GM23248 (cell line): ENCODE measurements at regions not wholly inside any gene's neighbourhood (a gene's known extent, or its start where the extent isn't known, plus 50 kb on each side); places are given as distances from the start of the nearest gene placed in this dataset.
A peak's percentile ranks its signal among the peaks of the same experiment; 100 is the strongest.

Source experiments
- DNase-seq: peaks from one replicate; pipeline ENCODE4 v3.0.0-alpha.2; 2015
- H2AFZ ChIP-seq: fragments of 200-600 bp; sonication (generic); 2 replicates; pipeline ENCODE4 v1.6.1; 2016; ENCODE audit warnings: antibody characterized with exemption
- H3F3A ChIP-seq: fragments of 200-600 bp; sonication (generic); 2 replicates; pipeline ENCODE4 v1.6.1; 2016; ENCODE audit warnings: mild to moderate bottlenecking, antibody characterized with exemption, mixed run types; ENCODE audit not compliant: insufficient read depth
- H3K27ac ChIP-seq: fragments of 200-600 bp; sonication (generic); 2 replicates; pipeline ENCODE4 v1.5.1; 2016; ENCODE audit warnings: mild to moderate bottlenecking
- H3K27me3 ChIP-seq: fragments of 200-600 bp; sonication (generic); replicated peaks from 2 replicates; pipeline ENCODE4 v1.6.1; 2016; ENCODE audit warnings: mild to moderate bottlenecking; ENCODE audit not compliant: insufficient read depth
- H3K36me3 ChIP-seq: fragments of 200-600 bp; sonication (generic); 2 replicates; pipeline ENCODE4 v1.6.1; 2016; ENCODE audit warnings: low read depth, mild to moderate bottlenecking
- H3K4me1 ChIP-seq: fragments of 200-600 bp; sonication (generic); 2 replicates; pipeline ENCODE4 v1.6.1; 2016; ENCODE audit warnings: mild to moderate bottlenecking; ENCODE audit not compliant: insufficient read depth
- H3K4me2 ChIP-seq: fragments of 200-600 bp; sonication (generic); one replicate; pipeline ENCODE4 v1.6.1; 2016; ENCODE audit warnings: mild to moderate bottlenecking; ENCODE audit not compliant: unreplicated experiment
- H3K4me3 ChIP-seq: fragments of 200-600 bp; sonication (generic); 2 replicates; pipeline ENCODE4 v1.5.1; 2016; ENCODE audit warnings: mild to moderate bottlenecking
- H3K79me2 ChIP-seq: fragments of 200-600 bp; sonication (generic); 2 replicates; pipeline ENCODE4 v1.6.1; 2016; ENCODE audit warnings: mild to moderate bottlenecking; ENCODE audit not compliant: insufficient read depth
- H3K9ac ChIP-seq: fragments of 200-600 bp; sonication (generic); 2 replicates; pipeline ENCODE4 v1.6.1; 2016; ENCODE audit warnings: mild to moderate bottlenecking
- H3K9me2 ChIP-seq: fragments of 200-600 bp; sonication (generic); 2 replicates; pipeline ENCODE4 v1.6.1; 2016; ENCODE audit warnings: mixed run types, mild to moderate bottlenecking, moderate library complexity; ENCODE audit not compliant: insufficient read depth
- H3K9me3 ChIP-seq: fragments of 200-600 bp; sonication (generic); one replicate; pipeline ENCODE4 v1.6.1; 2017; ENCODE audit warnings: low read depth
- H4K20me1 ChIP-seq: fragments of 200-600 bp; sonication (generic); 2 replicates; pipeline ENCODE4 v1.6.0; 2016; ENCODE audit not compliant: insufficient read depth
- EZH2 ChIP-seq: fragments of 200-600 bp; sonication (generic); IDR thresholded peaks from 2 replicates; pipeline ENCODE4 v1.6.1; 2018; ENCODE audit warnings: antibody characterized with exemption, mild to moderate bottlenecking; ENCODE audit not compliant: insufficient read depth, poor library complexity, severe bottlenecking
- EZH2phosphoT487 ChIP-seq: fragments of 200-600 bp; sonication (generic); IDR thresholded peaks from 2 replicates; pipeline ENCODE4 v1.6.1; 2018; ENCODE audit warnings: antibody characterized with exemption, moderate library complexity, mild to moderate bottlenecking, low read depth; ENCODE audit not compliant: insufficient read depth
- WGBS, 2 experiments: methylation state at CpG; one replicate each; pipeline ENCODE4 v1.1.6; 2015 to 2017; ENCODE audit warnings: low lambda C conversion rate in 2 of 2, low coverage in 1 of 2; ENCODE audit errors: missing lambda C conversion rate in 2 of 2; 5-methylcytosine and 5-hydroxymethylcytosine counted together
- in situ Hi-C: fragments of 300-500 bp; cut with MboI; formaldehyde crosslinking; loops from 2 replicates; pipeline ENCODE4 v1.15.0; 2020

DNA sequence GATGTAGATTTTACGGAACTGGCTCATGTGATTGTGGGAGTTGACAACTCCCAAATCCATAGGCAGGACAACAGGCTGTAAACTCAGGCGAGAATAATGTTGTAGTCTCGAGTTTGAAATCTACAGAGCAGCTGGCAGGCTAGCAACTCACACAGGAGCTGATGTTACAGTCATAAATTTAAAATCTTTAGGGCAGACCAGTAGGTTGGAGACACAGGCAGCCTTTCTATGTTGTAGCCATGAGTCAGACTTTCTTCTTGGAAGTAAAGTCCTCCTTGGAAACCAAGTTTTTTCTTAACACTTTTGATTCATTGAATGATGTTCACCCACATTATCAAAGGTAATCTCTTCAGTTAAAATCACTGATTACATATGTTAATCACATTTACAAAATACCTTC lies 89.1 kb upstream of the ALCAM start:
- Histone ChIP-seq H3K36me3 (no peaks in the 10 kb centered on the region), H3K9ac (no peak overlapping the region), H3K9me3 (no peaks in the 10 kb centered on the region), H3K9me2 (no peaks in the 10 kb centered on the region), H3K4me3 (no peak overlapping the region), H3K27ac (no peak overlapping the region), H4K20me1 (no peaks in the 10 kb centered on the region), H3F3A (peaks cover 17% of the 10 kb centered on the region), H3K79me2 (no peaks in the 10 kb centered on the region), H3K4me2 (no peak overlapping the region), H3K4me1 (peaks cover 16% of the 10 kb centered on the region), H2AFZ (no peak overlapping the region), H3K27me3 (no peaks in the 10 kb centered on the region)
- in situ Hi-C loops = no loop called here
- peak; percentile 50 for DNase-seq
- no peak for TF ChIP-seq EZH2
- no peak for TF ChIP-seq EZH2phosphoT487
- 45 to 57% methylated on average over 3 of the region's 3 CpGs for WGBS, 2 experiments

DNA sequence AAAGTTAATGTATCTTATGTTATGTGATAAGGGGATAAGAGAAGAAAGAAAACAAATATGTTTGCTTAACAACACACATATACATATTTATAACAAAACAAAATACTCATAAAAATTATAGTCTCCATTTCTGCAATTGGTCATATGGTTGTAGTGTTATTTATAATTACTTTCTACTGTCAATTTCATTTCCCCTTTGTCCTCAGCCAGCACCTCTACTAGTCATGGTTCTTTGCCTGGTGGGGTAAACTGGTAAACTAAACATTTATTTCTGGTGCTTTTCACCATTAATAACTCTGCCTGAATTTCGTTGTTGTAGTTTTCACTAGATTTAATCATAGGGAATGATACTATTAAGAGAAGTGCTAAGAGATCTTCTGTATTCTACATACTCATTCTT lies 88.0 kb upstream of the ALCAM start:
- WGBS, 2 experiments = 26 to 43% methylated on average over 1 of the region's 1 CpG
- Histone ChIP-seq H3K9ac (no peak overlapping the region), H2AFZ (no peak overlapping the region), H3K4me1 (peaks cover 16% of the 10 kb centered on the region), H3K4me2 (no peak overlapping the region), H3F3A (peaks cover 17% of the 10 kb centered on the region), H3K9me3 (no peaks in the 10 kb centered on the region), H3K36me3 (no peaks in the 10 kb centered on the region), H3K27me3 (no peaks in the 10 kb centered on the region), H4K20me1 (no peaks in the 10 kb centered on the region), H3K4me3 (no peak overlapping the region), H3K9me2 (no peaks in the 10 kb centered on the region), H3K27ac (no peak overlapping the region), H3K79me2 (no peaks in the 10 kb centered on the region)
- TF ChIP-seq EZH2phosphoT487 (no peak), EZH2 (no peak)
- no peak for DNase-seq
- in situ Hi-C loops = no loop called here

DNA sequence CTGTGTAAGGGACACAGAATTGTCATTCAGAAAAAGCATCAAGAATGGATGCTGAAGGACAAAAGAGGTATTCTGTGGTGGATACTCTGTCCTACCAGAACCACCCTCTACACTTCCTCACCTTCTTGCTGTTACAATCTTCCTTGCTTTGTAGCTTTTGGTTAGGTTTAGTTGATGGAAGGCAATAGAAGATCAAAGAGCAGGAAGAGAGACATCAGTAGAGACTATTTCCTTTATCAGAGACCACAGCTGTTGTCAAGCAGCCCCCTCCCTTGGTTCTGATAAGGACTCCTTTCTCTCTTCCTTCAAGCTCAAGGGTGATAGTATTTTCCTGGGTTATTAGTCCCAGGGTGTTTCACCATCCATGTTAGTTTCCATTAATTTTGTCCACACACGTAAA lies 84.7 kb upstream of the ALCAM start:
- H2AFZ ChIP-seq = no peak overlapping the region
- H3K79me2 ChIP-seq = no peaks in the 10 kb centered on the region
- no peaks in the 10 kb centered on the region for H3K27me3 ChIP-seq
- H4K20me1 ChIP-seq = no peaks in the 10 kb centered on the region
- no peaks in the 10 kb centered on the region for H3F3A ChIP-seq
- no peak overlapping the region for H3K4me2 ChIP-seq
- in situ Hi-C loops = no loop called here
- no peak for DNase-seq
- H3K4me3 ChIP-seq = no peak overlapping the region
- TF ChIP-seq EZH2 (no peak), EZH2phosphoT487 (no peak)
- H3K27ac ChIP-seq = no peak overlapping the region
- WGBS, 2 experiments = 57 to 61% methylated on average over 1 of the region's 1 CpG
- H3K9ac ChIP-seq = no peak overlapping the region
- H3K36me3 ChIP-seq = no peaks in the 10 kb centered on the region
- no peaks in the 10 kb centered on the region for H3K9me2 ChIP-seq
- H3K4me1 ChIP-seq = no peaks in the 10 kb centered on the region
- no peaks in the 10 kb centered on the region for H3K9me3 ChIP-seq

DNA sequence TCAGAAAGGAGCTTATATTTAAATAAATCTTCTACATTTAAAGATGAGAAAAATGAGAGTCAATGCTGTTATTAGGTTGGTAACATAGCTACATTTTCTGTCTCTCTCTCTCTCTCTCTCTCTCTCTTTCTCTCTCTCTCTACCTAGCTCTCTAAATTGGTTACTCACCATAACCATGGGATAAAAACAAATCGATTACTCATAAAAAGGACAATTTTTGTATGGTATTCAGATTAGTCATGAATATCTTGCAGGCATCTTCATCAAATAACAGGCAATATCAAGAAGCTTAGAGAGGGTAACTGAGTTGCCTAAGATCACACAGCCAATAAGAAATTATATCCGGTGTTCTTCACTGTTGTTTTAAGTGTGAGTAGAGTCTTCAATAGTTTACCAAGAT lies 81.8 kb upstream of the ALCAM start:
- Histone ChIP-seq H3K79me2 (no peaks in the 10 kb centered on the region), H3K27ac (no peak overlapping the region), H3K4me2 (no peak overlapping the region), H3K9ac (no peak overlapping the region), H3F3A (no peaks in the 10 kb centered on the region), H4K20me1 (no peaks in the 10 kb centered on the region), H3K9me2 (no peaks in the 10 kb centered on the region), H3K36me3 (no peaks in the 10 kb centered on the region), H3K4me1 (no peaks in the 10 kb centered on the region), H3K27me3 (no peaks in the 10 kb centered on the region), H3K4me3 (no peak overlapping the region), H3K9me3 (no peaks in the 10 kb centered on the region), H2AFZ (no peak overlapping the region)
- 54 to 57% methylated on average over 2 of the region's 2 CpGs for WGBS, 2 experiments
- DNase-seq = peak; percentile 16
- TF ChIP-seq EZH2 = no peak
- no peak for TF ChIP-seq EZH2phosphoT487
- in situ Hi-C loops = no loop called here

DNA sequence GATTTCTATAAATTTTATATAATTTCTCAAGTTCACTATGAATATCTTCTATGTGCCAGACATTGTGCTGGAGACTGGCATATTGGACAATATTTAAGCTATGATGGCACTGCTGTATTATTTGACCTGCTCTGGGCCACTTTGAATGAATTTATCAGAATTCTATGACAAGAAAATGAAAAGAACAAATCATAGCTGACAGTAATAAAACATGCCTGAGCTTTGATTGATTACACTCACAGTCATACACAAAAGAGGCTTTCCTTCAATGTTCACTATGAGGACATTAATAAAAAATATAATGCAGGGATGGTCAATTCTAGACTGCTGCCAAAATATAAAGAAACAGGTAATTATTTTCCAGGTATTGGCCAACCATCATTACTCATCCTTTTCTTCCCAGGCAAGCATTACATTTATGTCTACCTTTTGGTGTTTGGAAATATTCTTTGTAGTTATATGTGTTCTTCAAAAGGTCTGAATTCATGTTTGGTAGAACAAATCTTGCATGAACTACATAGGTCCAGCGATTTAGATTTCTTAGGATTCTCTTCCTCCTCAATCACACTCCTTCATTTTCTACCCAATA lies 81.0 kb upstream of the ALCAM start:
- Histone ChIP-seq H3F3A (no peaks in the 10 kb centered on the region), H2AFZ (no peak overlapping the region), H3K4me3 (no peak overlapping the region), H3K4me1 (no peaks in the 10 kb centered on the region), H3K9me3 (no peaks in the 10 kb centered on the region), H3K9me2 (no peaks in the 10 kb centered on the region), H4K20me1 (no peaks in the 10 kb centered on the region), H3K36me3 (no peaks in the 10 kb centered on the region), H3K79me2 (no peaks in the 10 kb centered on the region), H3K27ac (no peak overlapping the region), H3K9ac (no peak overlapping the region), H3K27me3 (no peaks in the 10 kb centered on the region), H3K4me2 (no peak overlapping the region)
- no peak for DNase-seq
- TF ChIP-seq EZH2 (no peak), EZH2phosphoT487 (no peak)
- in situ Hi-C loops = no loop called here
- 67 to 68% methylated on average over 1 of the region's 1 CpG for WGBS, 2 experiments
